OCI-LY1 (cell line): ENCODE measurements at regions not wholly inside any gene's neighbourhood (a gene's known extent, or its start where the extent isn't known, plus 50 kb on each side); places are given as distances from the start of the nearest gene placed in this dataset.

Source experiments
- EZH2 ChIP-seq: fragments of 200-600 bp; sonication (generic), shearing (Covaris generic); IDR thresholded peaks from 2 replicates; pipeline ENCODE4 v1.8.0; 2017; ENCODE audit warnings: borderline replicate concordance, mixed run types, mild to moderate bottlenecking, antibody characterized with exemption, low read length, moderate library complexity, mixed read lengths
- TF ChIP-seq, protein P1 (sequence below): fragments of 200-600 bp; sonication (generic), shearing (Covaris generic); IDR thresholded peaks from 2 replicates; pipeline ENCODE4 v1.5.1; 2017; ENCODE audit warnings: mild to moderate bottlenecking, antibody characterized with exemption, low read length, moderate library complexity, mixed read lengths

- TF ChIP-seq, protein P1, sequence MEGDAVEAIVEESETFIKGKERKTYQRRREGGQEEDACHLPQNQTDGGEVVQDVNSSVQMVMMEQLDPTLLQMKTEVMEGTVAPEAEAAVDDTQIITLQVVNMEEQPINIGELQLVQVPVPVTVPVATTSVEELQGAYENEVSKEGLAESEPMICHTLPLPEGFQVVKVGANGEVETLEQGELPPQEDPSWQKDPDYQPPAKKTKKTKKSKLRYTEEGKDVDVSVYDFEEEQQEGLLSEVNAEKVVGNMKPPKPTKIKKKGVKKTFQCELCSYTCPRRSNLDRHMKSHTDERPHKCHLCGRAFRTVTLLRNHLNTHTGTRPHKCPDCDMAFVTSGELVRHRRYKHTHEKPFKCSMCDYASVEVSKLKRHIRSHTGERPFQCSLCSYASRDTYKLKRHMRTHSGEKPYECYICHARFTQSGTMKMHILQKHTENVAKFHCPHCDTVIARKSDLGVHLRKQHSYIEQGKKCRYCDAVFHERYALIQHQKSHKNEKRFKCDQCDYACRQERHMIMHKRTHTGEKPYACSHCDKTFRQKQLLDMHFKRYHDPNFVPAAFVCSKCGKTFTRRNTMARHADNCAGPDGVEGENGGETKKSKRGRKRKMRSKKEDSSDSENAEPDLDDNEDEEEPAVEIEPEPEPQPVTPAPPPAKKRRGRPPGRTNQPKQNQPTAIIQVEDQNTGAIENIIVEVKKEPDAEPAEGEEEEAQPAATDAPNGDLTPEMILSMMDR, result no peak
- no peak for TF ChIP-seq EZH2
Measured at GRCh38 chr10:4177791-4178190, 392.8 kb upstream of the KLF6 start.
